ENCODE measurements at regions not wholly inside any gene's neighbourhood (a gene's known extent, or its start where the extent isn't known, plus 50 kb on each side); places are given as distances from the start of the nearest gene placed in this dataset.

DNA sequence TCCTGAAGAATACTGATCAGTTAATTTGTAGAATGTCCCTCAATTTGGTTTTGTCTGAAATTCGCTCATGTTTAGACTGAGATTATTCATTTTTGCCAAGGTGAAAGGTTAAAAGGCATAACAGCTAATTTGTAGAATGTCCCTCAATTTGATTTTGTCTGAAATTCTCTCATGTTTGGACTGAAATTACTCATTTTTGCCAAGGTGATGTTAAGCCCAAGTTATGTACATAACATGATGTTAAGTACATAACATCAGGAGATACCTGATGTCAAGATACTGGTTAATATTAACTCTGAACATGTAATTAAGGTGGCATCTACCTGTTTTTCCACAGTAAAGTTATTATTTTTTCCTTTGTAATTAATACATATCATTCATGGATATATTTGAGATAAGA is 243.4 kb upstream of the PMFBP1 start:
- TF ChIP-seq, protein P1, sequence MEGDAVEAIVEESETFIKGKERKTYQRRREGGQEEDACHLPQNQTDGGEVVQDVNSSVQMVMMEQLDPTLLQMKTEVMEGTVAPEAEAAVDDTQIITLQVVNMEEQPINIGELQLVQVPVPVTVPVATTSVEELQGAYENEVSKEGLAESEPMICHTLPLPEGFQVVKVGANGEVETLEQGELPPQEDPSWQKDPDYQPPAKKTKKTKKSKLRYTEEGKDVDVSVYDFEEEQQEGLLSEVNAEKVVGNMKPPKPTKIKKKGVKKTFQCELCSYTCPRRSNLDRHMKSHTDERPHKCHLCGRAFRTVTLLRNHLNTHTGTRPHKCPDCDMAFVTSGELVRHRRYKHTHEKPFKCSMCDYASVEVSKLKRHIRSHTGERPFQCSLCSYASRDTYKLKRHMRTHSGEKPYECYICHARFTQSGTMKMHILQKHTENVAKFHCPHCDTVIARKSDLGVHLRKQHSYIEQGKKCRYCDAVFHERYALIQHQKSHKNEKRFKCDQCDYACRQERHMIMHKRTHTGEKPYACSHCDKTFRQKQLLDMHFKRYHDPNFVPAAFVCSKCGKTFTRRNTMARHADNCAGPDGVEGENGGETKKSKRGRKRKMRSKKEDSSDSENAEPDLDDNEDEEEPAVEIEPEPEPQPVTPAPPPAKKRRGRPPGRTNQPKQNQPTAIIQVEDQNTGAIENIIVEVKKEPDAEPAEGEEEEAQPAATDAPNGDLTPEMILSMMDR (IDR thresholded peaks at IDR 0.05), result no peak
- TF ChIP-seq POLR2A (IDR thresholded peaks at IDR 0.05) (no peak), EP300 (IDR thresholded peaks at IDR 0.05) (no peak), POLR2AphosphoS5 (IDR thresholded peaks at IDR 0.05) (no peak)
- Histone ChIP-seq H3K9me3 (no peaks in the 10 kb centered on the region), H3K27me3 (no peaks in the 10 kb centered on the region), H3K4me1 (no peaks in the 10 kb centered on the region), H3K27ac (no peak overlapping the region), H3K36me3 (no peaks in the 10 kb centered on the region), H3K4me3 (no peak overlapping the region)
- DNase-seq, result no peak
- intact Hi-C loops (cut with DNase I), result no loop called here
- WGBS, 2 donors, result 90 to 93% methylated on average over 1 of the region's 1 CpG

DNA sequence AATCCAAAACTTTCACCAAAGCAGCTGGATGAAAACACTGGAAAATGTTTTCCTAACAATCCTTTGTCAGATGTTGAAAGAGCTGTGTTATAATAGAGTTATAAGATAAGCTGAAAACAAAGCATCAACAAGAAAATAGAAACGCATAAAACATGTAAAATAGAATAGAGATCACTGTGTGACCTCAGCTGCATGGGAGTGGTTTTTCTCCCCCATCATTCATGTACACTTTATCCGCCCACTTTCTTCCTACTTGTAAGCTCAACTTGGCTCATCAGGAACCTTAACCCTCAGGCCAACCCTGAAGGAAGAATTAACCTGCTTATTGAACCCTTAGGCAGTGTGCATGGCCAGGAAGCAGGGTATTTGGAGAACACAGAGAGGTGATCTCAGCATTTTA is 238.5 kb upstream of the PMFBP1 start:
- no peak for DNase-seq
- H3K4me3 ChIP-seq, result no peak overlapping the region
- intact Hi-C loops (cut with DNase I), result no loop called here
- H3K27ac ChIP-seq, result no peak overlapping the region
- H3K27me3 ChIP-seq, result no peaks in the 10 kb centered on the region
- H3K4me1 ChIP-seq, result no peaks in the 10 kb centered on the region
- WGBS, 2 donors, result 86 to 93% methylated on average over 2 of the region's 2 CpGs
- no peaks in the 10 kb centered on the region for H3K36me3 ChIP-seq
- no peak for TF ChIP-seq POLR2A (IDR thresholded peaks at IDR 0.05)
- TF ChIP-seq EP300 (IDR thresholded peaks at IDR 0.05), result no peak
- TF ChIP-seq, protein P1 (IDR thresholded peaks at IDR 0.05), result no peak
- no peak for TF ChIP-seq POLR2AphosphoS5 (IDR thresholded peaks at IDR 0.05)
- H3K9me3 ChIP-seq, result no peaks in the 10 kb centered on the region

DNA sequence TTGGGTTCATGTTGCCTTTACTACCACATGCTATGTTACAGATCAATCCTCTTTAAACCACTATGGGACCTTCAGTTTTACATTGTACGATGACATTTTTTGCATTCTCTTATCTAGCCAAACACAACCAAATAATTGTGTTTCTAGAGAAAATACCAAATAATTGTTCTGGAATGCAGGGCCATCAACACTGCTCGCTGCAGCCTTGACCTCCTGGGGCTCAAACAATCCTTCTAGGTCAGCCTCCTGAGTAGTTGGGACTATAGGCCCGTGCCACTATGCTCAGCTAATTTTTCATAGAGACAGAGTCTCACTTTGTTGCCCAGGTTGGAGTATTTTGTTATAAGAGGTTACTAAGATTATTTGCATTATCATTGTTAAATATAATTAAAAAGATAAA is 237.5 kb upstream of the PMFBP1 start:
- TF ChIP-seq POLR2A (IDR thresholded peaks at IDR 0.05), result no peak
- TF ChIP-seq EP300 (IDR thresholded peaks at IDR 0.05), result no peak
- TF ChIP-seq, protein P1 (IDR thresholded peaks at IDR 0.05), result no peak
- TF ChIP-seq POLR2AphosphoS5 (IDR thresholded peaks at IDR 0.05), result no peak
- Histone ChIP-seq H3K4me3 (no peak overlapping the region), H3K9me3 (no peaks in the 10 kb centered on the region), H3K4me1 (no peaks in the 10 kb centered on the region), H3K27me3 (no peaks in the 10 kb centered on the region), H3K36me3 (no peaks in the 10 kb centered on the region), H3K27ac (no peak overlapping the region)
- no peak for DNase-seq
- WGBS, 2 donors, result 82 to 86% methylated on average over 3 of the region's 3 CpGs
- intact Hi-C loops (cut with DNase I), result no loop called here

DNA sequence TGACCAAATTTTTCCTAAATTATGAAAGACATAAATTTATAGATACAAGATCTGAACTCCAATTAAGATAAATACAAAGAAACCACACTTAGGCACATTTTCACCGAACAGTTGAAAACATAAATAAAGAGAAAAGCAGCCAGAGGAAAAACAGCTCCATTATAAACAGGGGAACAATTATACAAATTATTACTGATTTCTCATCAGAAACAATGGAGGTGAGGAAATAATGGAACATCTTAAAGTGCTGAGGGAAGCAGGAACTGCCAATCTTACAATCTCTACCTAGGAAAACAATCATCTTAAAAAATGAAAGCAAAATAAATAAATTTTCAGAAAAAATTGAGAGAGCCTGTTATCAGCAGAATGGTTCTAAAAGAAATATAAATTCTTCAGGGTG is 234.4 kb upstream of the PMFBP1 start:
- intact Hi-C loops (cut with DNase I), result no loop called here
- WGBS, 2 donors, result 93 to 98% methylated on average over 1 of the region's 1 CpG
- Histone ChIP-seq H3K36me3 (no peaks in the 10 kb centered on the region), H3K4me1 (no peaks in the 10 kb centered on the region), H3K4me3 (no peak overlapping the region), H3K9me3 (no peaks in the 10 kb centered on the region), H3K27me3 (no peaks in the 10 kb centered on the region), H3K27ac (no peak overlapping the region)
- TF ChIP-seq POLR2AphosphoS5 (IDR thresholded peaks at IDR 0.05), result no peak
- TF ChIP-seq, protein P1 (IDR thresholded peaks at IDR 0.05), result no peak
- TF ChIP-seq EP300 (IDR thresholded peaks at IDR 0.05), result no peak
- DNase-seq, result no peak

DNA sequence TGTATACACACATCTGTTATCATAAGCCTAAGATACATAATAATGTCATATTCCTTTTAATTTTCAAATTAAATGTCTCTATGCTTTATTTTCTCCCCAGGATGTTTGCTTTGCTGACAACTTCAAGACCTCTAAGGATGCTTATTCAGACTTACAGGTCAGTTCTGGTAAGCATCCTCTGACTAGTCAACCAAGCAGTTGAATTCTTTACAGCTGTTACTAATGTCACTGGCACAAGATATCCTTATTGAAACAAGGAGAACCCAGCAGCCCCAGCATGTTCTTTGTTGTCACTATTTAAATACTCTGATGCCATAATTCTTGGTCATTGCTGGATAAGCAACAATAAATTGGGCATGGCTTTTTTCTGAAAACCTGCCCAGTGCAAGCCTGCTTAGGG is 232.3 kb upstream of the PMFBP1 start:
- TF ChIP-seq, protein P1 (IDR thresholded peaks at IDR 0.05), result no peak
- no peak for TF ChIP-seq EP300 (IDR thresholded peaks at IDR 0.05)
- TF ChIP-seq POLR2A (IDR thresholded peaks at IDR 0.05), result no peak
- TF ChIP-seq POLR2AphosphoS5 (IDR thresholded peaks at IDR 0.05), result no peak
- Histone ChIP-seq H3K27me3 (no peaks in the 10 kb centered on the region), H3K9me3 (no peaks in the 10 kb centered on the region), H3K27ac (no peak overlapping the region), H3K36me3 (no peaks in the 10 kb centered on the region), H3K4me1 (no peaks in the 10 kb centered on the region), H3K4me3 (no peak overlapping the region)
- intact Hi-C loops (cut with DNase I), result no loop called here
- no peak for DNase-seq

Data from sigmoid colon (tissue), 6 donors.